HepG2 (cell line): ENCODE measurements at regions not wholly inside any gene's neighbourhood (a gene's known extent, or its start where the extent isn't known, plus 50 kb on each side); places are given as distances from the start of the nearest gene placed in this dataset.

Experiments
- ATAC-seq: fragments of 200-7000 bp; cut with Tn5 transposase; 3 replicates; pipeline ENCODE4 v1.9.1; 2020; ENCODE audit warnings: mild to moderate bottlenecking, moderate library complexity
- BruUV-seq: library from RNA; stranded (reverse); fragments of 400-500 nt; replicated peaks from 2 replicates; lab custom pipeline; 2021; lab: Mats Ljungman, UMichigan
- CTCF ChIA-PET: fragments of 300-600 bp; formaldehyde crosslinking; extraction: SDS; loops from one replicate; lab custom pipeline; 2021; ENCODE audit warnings: low total read pairs, inconsistent platforms, low intra/inter-chr PET ratio; lab: Yijun Ruan, JAX
- POLR2A ChIA-PET: fragments of 350-600 bp; sonication (Branson Sonifier 250); formaldehyde crosslinking; loops from one replicate; lab custom pipeline; 2020; ENCODE audit warnings: antibody characterized with exemption, inconsistent platforms; lab: Yijun Ruan, JAX
- DNase-seq: peaks from one replicate; pipeline ENCODE4 v3.0.0-alpha.2; 2015; ENCODE audit warnings: low spot score
- FAIRE-seq: peaks from 3 replicates; lab custom pipeline; 2011; peaks lifted over from hg19 to GRCh38; lab: Jason Lieb, UNC
- H2AFZ ChIP-seq: one replicate; pipeline ENCODE4 v1.6.1; 2011; ENCODE audit warnings: low read length, inconsistent platforms
- H3K27ac ChIP-seq: fragments of 300-600 bp; 3 replicates; pipeline ENCODE4 v1.8.0; 2011; ENCODE audit warnings: mixed run types, mild to moderate bottlenecking, mixed read lengths, low read length, inconsistent platforms; ENCODE audit not compliant: insufficient read depth; ENCODE audit errors: extremely low read length
- H3K27me3 ChIP-seq, 2 experiments: fragments of 200-600 bp in 1 of 2; 2 replicates in 1 of 2; 3 replicates in 1 of 2; pipeline versions ENCODE4 v1.6.0 to v1.8.0; 2011; ENCODE audit warnings: low read length in 2 of 2, mild to moderate bottlenecking in 2 of 2, moderate library complexity in 2 of 2, inconsistent platforms in 1 of 2; ENCODE audit not compliant: insufficient read depth in 2 of 2, control insufficient read depth in 1 of 2
- H3K36me3 ChIP-seq, 2 experiments: fragments of 200-600 bp in 1 of 2; replicated peaks in 1 of 2; 2 replicates in 1 of 2; 3 replicates in 1 of 2; pipeline versions ENCODE4 v1.5.1 to v1.8.0; 2011; ENCODE audit warnings: low read length in 2 of 2, inconsistent platforms in 1 of 2; ENCODE audit not compliant: insufficient read depth in 2 of 2, control insufficient read depth in 1 of 2
- H3K4me1 ChIP-seq: 2 replicates; pipeline ENCODE4 v1.5.1; 2012; ENCODE audit warnings: low read length, inconsistent platforms; ENCODE audit not compliant: insufficient read depth
- H3K4me2 ChIP-seq: 2 replicates; pipeline ENCODE4 v1.6.0; 2011; ENCODE audit warnings: low read depth, low read length, inconsistent platforms
- H3K4me3 ChIP-seq, 3 experiments: fragments of 200-600 bp in 1 of 3; sonication (generic), shearing (Covaris generic) in 1 of 3; replicated peaks in 1 of 3; 2 replicates each; pipeline ENCODE4 v1.5.1; 2011 to 2016; ENCODE audit warnings: low read length in 3 of 3, inconsistent platforms in 2 of 3, low read depth in 2 of 3, mild to moderate bottlenecking in 2 of 3, control low read depth in 1 of 3, mixed read lengths in 1 of 3; ENCODE audit not compliant: insufficient read depth in 1 of 3
- H3K79me2 ChIP-seq: one replicate; pipeline ENCODE4 v1.6.1; 2011; ENCODE audit warnings: low read length, inconsistent platforms; ENCODE audit not compliant: insufficient read depth
- H3K9ac ChIP-seq: 2 replicates; pipeline ENCODE4 v1.6.0; 2011; ENCODE audit warnings: mild to moderate bottlenecking, low read depth, low read length, inconsistent platforms; ENCODE audit not compliant: insufficient read depth
- H3K9me3 ChIP-seq: 2 replicates; pipeline ENCODE4 v1.5.1; 2012; ENCODE audit warnings: mild to moderate bottlenecking, low read length
- H4K20me1 ChIP-seq: 2 replicates; pipeline ENCODE4 v1.6.0; 2011; ENCODE audit warnings: inconsistent platforms, mild to moderate bottlenecking, low read length, moderate library complexity; ENCODE audit not compliant: insufficient read depth
- GZF1 ChIP-seq: sonication (generic); formaldehyde crosslinking; IDR thresholded peaks from 2 replicates; pipeline ENCODE4 v1.5.1; 2020; ENCODE audit warnings: mild to moderate bottlenecking, missing genetic modification reagents
- LCORL ChIP-seq, 2 experiments: fragments of 450-650 bp in 1 of 2; sonication (generic) in 1 of 2; formaldehyde crosslinking in 1 of 2; IDR thresholded peaks; 2 replicates each; pipeline versions ENCODE4 v1.5.0 to v1.6.1; 2017 to 2020; ENCODE audit warnings: antibody characterized with exemption in 1 of 2, missing genetic modification reagents in 1 of 2
- MXD3 ChIP-seq: IDR thresholded peaks from 2 replicates; pipeline ENCODE4 v1.6.1; 2016; ENCODE audit warnings: mild to moderate bottlenecking, missing biosample characterization, missing genetic modification reagents
- SALL2 ChIP-seq: sonication (generic); formaldehyde crosslinking; IDR thresholded peaks from 2 replicates; pipeline ENCODE4 v1.8.1; 2023; ENCODE audit warnings: mild to moderate bottlenecking, missing genetic modification reagents, inconsistent platforms
- ZNF343 ChIP-seq: sonication (generic); formaldehyde crosslinking; IDR thresholded peaks from 2 replicates; pipeline ENCODE4 v1.4.0; 2020; ENCODE audit warnings: mild to moderate bottlenecking, missing genetic modification reagents
- ZNF503 ChIP-seq: sonication (generic); formaldehyde crosslinking; IDR thresholded peaks from 2 replicates; pipeline ENCODE4 v1.4.0; 2020; ENCODE audit warnings: missing genetic modification reagents
- ZNF547 ChIP-seq: sonication (generic); formaldehyde crosslinking; IDR thresholded peaks from 2 replicates; pipeline ENCODE4 v1.5.1; 2020; ENCODE audit warnings: mild to moderate bottlenecking, missing genetic modification reagents
- ZNF768 ChIP-seq: sonication (generic); formaldehyde crosslinking; IDR thresholded peaks from 2 replicates; pipeline ENCODE4 v1.4.0; 2020; ENCODE audit warnings: missing genetic modification reagents
- WGBS: methylation state at CpG from one replicate; pipeline ENCODE4 v1.1.6; 2017; ENCODE audit warnings: low lambda C conversion rate; 5-methylcytosine and 5-hydroxymethylcytosine counted together
- in situ Hi-C: cut with HindIII; loops from 2 replicates; pipeline ENCODE4 v1.10.0; 2017; ENCODE audit warnings: low pct_unique_long_range_greater_than_20kb; ENCODE audit not compliant: extremely low pct_ligation_motif_present
- intact Hi-C: fragments of 100-400 bp; cut with micrococcal nuclease; formaldehyde crosslinking; loops from one replicate; pipeline ENCODE4 v1.10.0; 2022; ENCODE audit not compliant: unreplicated experiment
- TF ChIP-seq, protein P1 (sequence below): IDR thresholded peaks from 2 replicates; pipeline ENCODE4 v1.4.0; 2020; ENCODE audit warnings: mild to moderate bottlenecking, missing genetic modification reagents
- TF ChIP-seq, protein P2 (sequence below): IDR thresholded peaks from 2 replicates; pipeline ENCODE4 v1.6.1; 2016; ENCODE audit warnings: missing compliant biosample characterization, missing genetic modification reagents, borderline replicate concordance

- no peak overlapping the region for H3K4me2 ChIP-seq
- ChIA-PET CTCF (no interaction called here), POLR2A (no interaction called here)
- no peaks in the 10 kb centered on the region for H3K4me1 ChIP-seq
- peaks cover 0 to 6% of the 10 kb centered on the region in 2 experiments; a peak in 2 of 5 replicates for H3K27me3 ChIP-seq
- intact Hi-C loops, result no loop called here
- FAIRE-seq, result no peak
- DNase-seq, result no peak
- WGBS, result 0% methylated on average over 3 of the region's 3 CpGs
- H3K27ac ChIP-seq, result no peak overlapping the region
- ATAC-seq, result no peak
- H2AFZ ChIP-seq, result no peak overlapping the region
- no peak overlapping the region for H3K4me3 ChIP-seq
- peak; percentile 50; the same call in 1 of the 2 replicates for TF ChIP-seq ZNF768 (CRISPR knock-in tag)
- TF ChIP-seq ZNF343 (CRISPR knock-in tag), result no peak
- no peaks in the 10 kb centered on the region for H3K79me2 ChIP-seq
- no peak overlapping the region for H3K9ac ChIP-seq
- no peaks in the 10 kb centered on the region for H3K36me3 ChIP-seq
- no TSS peak for BruUV-seq
- in situ Hi-C loops, result no loop called here
- H4K20me1 ChIP-seq, result no peaks in the 10 kb centered on the region
- H3K9me3 ChIP-seq, result no peaks in the 10 kb centered on the region
These were observed 129.6 kb upstream of the IGSF21 start for GRCh38 chr1:17978016-17978415.

- 33% methylated on average over 4 of the region's 6 CpGs for WGBS
- no peak overlapping the region for H3K4me2 ChIP-seq
- H3K4me3 ChIP-seq, result no peak overlapping the region
- H4K20me1 ChIP-seq, result no peaks in the 10 kb centered on the region
- H2AFZ ChIP-seq, result no peak overlapping the region
- ChIA-PET POLR2A (no interaction called here), CTCF (no interaction called here)
- no peak overlapping the region for H3K27ac ChIP-seq
- no peaks in the 10 kb centered on the region for H3K36me3 ChIP-seq
- DNase-seq, result no peak
- H3K4me1 ChIP-seq, result no peaks in the 10 kb centered on the region
- no peaks in the 10 kb centered on the region for H3K79me2 ChIP-seq
- intact Hi-C loops, result no loop called here
- in situ Hi-C loops, result no loop called here
- no peak for FAIRE-seq
- no peak overlapping the region for H3K9ac ChIP-seq
- no peak for ATAC-seq
- no TSS peak for BruUV-seq
- no peaks in the 10 kb centered on the region for H3K9me3 ChIP-seq
- H3K27me3 ChIP-seq, result no peaks in the 10 kb centered on the region; a peak in 2 of 5 replicates
- TF ChIP-seq SALL2 (CRISPR knock-in tag), result no peak
- TF ChIP-seq ZNF547, result no peak
- no peak for TF ChIP-seq ZNF503 (CRISPR knock-in tag)
- no peak for TF ChIP-seq MXD3 (CRISPR knock-in tag)
- TF ChIP-seq GZF1, result no peak
- TF ChIP-seq, protein P1, sequence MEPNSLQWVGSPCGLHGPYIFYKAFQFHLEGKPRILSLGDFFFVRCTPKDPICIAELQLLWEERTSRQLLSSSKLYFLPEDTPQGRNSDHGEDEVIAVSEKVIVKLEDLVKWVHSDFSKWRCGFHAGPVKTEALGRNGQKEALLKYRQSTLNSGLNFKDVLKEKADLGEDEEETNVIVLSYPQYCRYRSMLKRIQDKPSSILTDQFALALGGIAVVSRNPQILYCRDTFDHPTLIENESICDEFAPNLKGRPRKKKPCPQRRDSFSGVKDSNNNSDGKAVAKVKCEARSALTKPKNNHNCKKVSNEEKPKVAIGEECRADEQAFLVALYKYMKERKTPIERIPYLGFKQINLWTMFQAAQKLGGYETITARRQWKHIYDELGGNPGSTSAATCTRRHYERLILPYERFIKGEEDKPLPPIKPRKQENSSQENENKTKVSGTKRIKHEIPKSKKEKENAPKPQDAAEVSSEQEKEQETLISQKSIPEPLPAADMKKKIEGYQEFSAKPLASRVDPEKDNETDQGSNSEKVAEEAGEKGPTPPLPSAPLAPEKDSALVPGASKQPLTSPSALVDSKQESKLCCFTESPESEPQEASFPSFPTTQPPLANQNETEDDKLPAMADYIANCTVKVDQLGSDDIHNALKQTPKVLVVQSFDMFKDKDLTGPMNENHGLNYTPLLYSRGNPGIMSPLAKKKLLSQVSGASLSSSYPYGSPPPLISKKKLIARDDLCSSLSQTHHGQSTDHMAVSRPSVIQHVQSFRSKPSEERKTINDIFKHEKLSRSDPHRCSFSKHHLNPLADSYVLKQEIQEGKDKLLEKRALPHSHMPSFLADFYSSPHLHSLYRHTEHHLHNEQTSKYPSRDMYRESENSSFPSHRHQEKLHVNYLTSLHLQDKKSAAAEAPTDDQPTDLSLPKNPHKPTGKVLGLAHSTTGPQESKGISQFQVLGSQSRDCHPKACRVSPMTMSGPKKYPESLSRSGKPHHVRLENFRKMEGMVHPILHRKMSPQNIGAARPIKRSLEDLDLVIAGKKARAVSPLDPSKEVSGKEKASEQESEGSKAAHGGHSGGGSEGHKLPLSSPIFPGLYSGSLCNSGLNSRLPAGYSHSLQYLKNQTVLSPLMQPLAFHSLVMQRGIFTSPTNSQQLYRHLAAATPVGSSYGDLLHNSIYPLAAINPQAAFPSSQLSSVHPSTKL (CRISPR knock-in tag), result no peak
- TF ChIP-seq, protein P2, sequence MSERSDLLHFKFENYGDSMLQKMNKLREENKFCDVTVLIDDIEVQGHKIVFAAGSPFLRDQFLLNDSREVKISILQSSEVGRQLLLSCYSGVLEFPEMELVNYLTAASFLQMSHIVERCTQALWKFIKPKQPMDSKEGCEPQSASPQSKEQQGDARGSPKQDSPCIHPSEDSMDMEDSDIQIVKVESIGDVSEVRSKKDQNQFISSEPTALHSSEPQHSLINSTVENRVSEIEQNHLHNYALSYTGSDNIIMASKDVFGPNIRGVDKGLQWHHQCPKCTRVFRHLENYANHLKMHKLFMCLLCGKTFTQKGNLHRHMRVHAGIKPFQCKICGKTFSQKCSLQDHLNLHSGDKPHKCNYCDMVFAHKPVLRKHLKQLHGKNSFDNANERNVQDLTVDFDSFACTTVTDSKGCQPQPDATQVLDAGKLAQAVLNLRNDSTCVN, result no peak
- TF ChIP-seq LCORL (IDR thresholded peaks at IDR 0.05), result no peak
- TF ChIP-seq LCORL (CRISPR knock-in tag; IDR thresholded peaks at IDR 0.05), result no peak
These were observed 127.8 kb upstream of the IGSF21 start for GRCh38 chr1:17979815-17980214.
